HG03064 (cell line): ENCODE measurements at regions not wholly inside any gene's neighbourhood (a gene's known extent, or its start where the extent isn't known, plus 50 kb on each side); places are given as distances from the start of the nearest gene placed in this dataset.
"Not testable (repeated sequence)": the region's sequence is repeated elsewhere in the genome, so short reads cannot be mapped to it uniquely, and the experiment has no call there.

Experiments
- ATAC-seq: cut with Tn5 transposase; IDR thresholded peaks from one replicate; pipeline ENCODE4 v1.9.1; 2021; ENCODE audit warnings: low read depth; ENCODE audit not compliant: unreplicated experiment

- ATAC-seq, result no peak
Observed at GRCh38 chr1:88296642-88297041, 387.4 kb upstream of the PKN2 start.

- no peak for ATAC-seq
Observed at GRCh38 chr1:88298506-88298905, 385.6 kb upstream of the PKN2 start.

GRCh38 chr1:88300752-88301263 is 383.3 kb upstream of the PKN2 start:
- ATAC-seq, result no peak

GRCh38 chr1:88302843-88303486 is 381.1 kb upstream of the PKN2 start:
- ATAC-seq, result no peak

- ATAC-seq, result no peak
Observed at GRCh38 chr1:88311265-88311664, 372.8 kb upstream of the PKN2 start.

- no peak for ATAC-seq
Observed at GRCh38 chr1:88311907-88312306, 372.2 kb upstream of the PKN2 start.

GRCh38 chr1:88317396-88317795 is 366.7 kb upstream of the PKN2 start:
- no peak for ATAC-seq

GRCh38 chr1:88318740-88319139 is 365.3 kb upstream of the PKN2 start:
- ATAC-seq, result no peak

- ATAC-seq, result no peak
Observed at GRCh38 chr1:88320291-88320690, 363.8 kb upstream of the PKN2 start.

GRCh38 chr1:88321706-88322105 is 362.4 kb upstream of the PKN2 start:
- no peak for ATAC-seq

GRCh38 chr1:88324899-88325298 is 359.2 kb upstream of the PKN2 start:
- ATAC-seq, result no peak

GRCh38 chr1:88327391-88328267 is 356.4 kb upstream of the PKN2 start:
- no peak for ATAC-seq

- no peak for ATAC-seq
Observed at GRCh38 chr1:88330201-88330600, 353.9 kb upstream of the PKN2 start.

- no peak for ATAC-seq
Observed at GRCh38 chr1:88333086-88333695, 350.9 kb upstream of the PKN2 start.

GRCh38 chr1:88341447-88341846 is 342.6 kb upstream of the PKN2 start:
- ATAC-seq, result no peak

- ATAC-seq, result not testable (repeated sequence)
Observed at GRCh38 chr1:88342081-88342480, 342.0 kb upstream of the PKN2 start.

GRCh38 chr1:88350648-88351047 is 333.4 kb upstream of the PKN2 start:
- no peak for ATAC-seq

GRCh38 chr1:88351960-88352359 is 332.1 kb upstream of the PKN2 start:
- no peak for ATAC-seq

- ATAC-seq, result no peak
Observed at GRCh38 chr1:88354256-88354655, 329.8 kb upstream of the PKN2 start.

GRCh38 chr1:88357729-88358128 is 326.3 kb upstream of the PKN2 start:
- ATAC-seq, result no peak

- ATAC-seq, result no peak
Observed at GRCh38 chr1:88371436-88372023, 312.5 kb upstream of the PKN2 start.
